IMR-90 (cell line): ENCODE measurements at regions not wholly inside any gene's neighbourhood (a gene's known extent, or its start where the extent isn't known, plus 50 kb on each side); places are given as distances from the start of the nearest gene placed in this dataset.

ENCODE experiments used
- ATAC-seq: fragments of 200-7000 bp; cut with Tn5 transposase; 2 replicates; pipeline ENCODE4 v1.9.1; 2020; ENCODE audit warnings: low read depth, mild to moderate bottlenecking, moderate library complexity
- BruUV-seq: library from RNA; stranded (reverse); fragments of 400-500 nt; replicated peaks from 2 replicates; lab custom pipeline; 2021; lab: Mats Ljungman, UMichigan
- CTCF ChIA-PET: fragments of 300-600 bp; formaldehyde crosslinking; extraction: SDS; loops from one replicate; lab custom pipeline; 2021; ENCODE audit warnings: antibody characterized with exemption; lab: Yijun Ruan, JAX
- POLR2A ChIA-PET: fragments of 300-600 bp; sonication (Branson Sonifier 250); formaldehyde crosslinking; loops from one replicate; lab custom pipeline; 2022; ENCODE audit warnings: antibody characterized with exemption; ENCODE audit not compliant: unreplicated experiment; lab: Charles Lee
- DNase-seq: peaks from one replicate; pipeline ENCODE4 v3.0.0; 2013
- H2AFZ ChIP-seq: replicated peaks from 2 replicates; pipeline ENCODE3; 2013; ENCODE audit warnings: low read length, mild to moderate bottlenecking; ENCODE audit not compliant: poor library complexity
- H2AK5ac ChIP-seq: 2 replicates; pipeline ENCODE4 v1.6.1; 2013; ENCODE audit warnings: low read depth, low read length, inconsistent platforms
- H2AK9ac ChIP-seq: replicated peaks from 2 replicates; pipeline ENCODE3; 2013; ENCODE audit warnings: mild to moderate bottlenecking, low read depth, low read length, moderate library complexity; ENCODE audit not compliant: poor library complexity
- H2BK120ac ChIP-seq: 2 replicates; pipeline ENCODE4 v1.6.1; 2013; ENCODE audit warnings: low read depth, low read length, inconsistent platforms
- H2BK15ac ChIP-seq: 3 replicates; pipeline ENCODE4 v1.6.1; 2013; ENCODE audit warnings: low read depth, low read length, inconsistent platforms
- H2BK20ac ChIP-seq: 2 replicates; pipeline ENCODE4 v1.6.1; 2013; ENCODE audit warnings: low read depth, mild to moderate bottlenecking, inconsistent platforms, low read length, moderate library complexity
- H2BK5ac ChIP-seq: 2 replicates; pipeline ENCODE4 v1.6.1; 2013; ENCODE audit warnings: mild to moderate bottlenecking, low read depth, low read length, inconsistent platforms; ENCODE audit not compliant: poor library complexity, severe bottlenecking
- H3K14ac ChIP-seq: replicated peaks from 2 replicates; pipeline ENCODE4 v1.6.1; 2013; ENCODE audit warnings: low read depth, low read length, inconsistent platforms
- H3K18ac ChIP-seq: 2 replicates; pipeline ENCODE4 v1.6.1; 2013; ENCODE audit warnings: low read depth, low read length, control low read depth
- H3K23ac ChIP-seq: 2 replicates; pipeline ENCODE4 v1.6.1; 2013; ENCODE audit warnings: low read depth, low read length, inconsistent platforms
- H3K27ac ChIP-seq: 2 replicates; pipeline ENCODE4 v1.5.1; 2013; ENCODE audit warnings: mild to moderate bottlenecking, control low read depth, low read length; ENCODE audit not compliant: insufficient read depth
- H3K27me3 ChIP-seq: 2 replicates; pipeline ENCODE4 v1.6.1; 2013; ENCODE audit warnings: low read length; ENCODE audit not compliant: control insufficient read depth, insufficient read depth
- H3K36me3 ChIP-seq: 2 replicates; pipeline ENCODE4 v1.6.1; 2013; ENCODE audit warnings: low read length, mixed read lengths; ENCODE audit not compliant: control insufficient read depth, insufficient read depth
- H3K4ac ChIP-seq: 2 replicates; pipeline ENCODE4 v1.6.1; 2013; ENCODE audit warnings: low read depth, low read length, inconsistent platforms
- H3K4me1 ChIP-seq: 2 replicates; pipeline ENCODE4 v1.6.1; 2013; ENCODE audit warnings: low read length, mixed read lengths; ENCODE audit not compliant: control insufficient read depth, insufficient read depth
- H3K4me2 ChIP-seq: 2 replicates; pipeline ENCODE4 v1.6.1; 2013; ENCODE audit warnings: low read depth, mild to moderate bottlenecking, control low read depth, low read length, moderate library complexity
- H3K4me3 ChIP-seq: 2 replicates; pipeline ENCODE4 v1.5.1; 2013; ENCODE audit warnings: low read depth, mild to moderate bottlenecking, control low read depth, low read length, moderate library complexity; ENCODE audit not compliant: insufficient read depth
- H3K56ac ChIP-seq: 2 replicates; pipeline ENCODE4 v1.6.1; 2013; ENCODE audit warnings: low read length, inconsistent platforms; ENCODE audit not compliant: insufficient read depth; ENCODE audit errors: extremely low read depth
- H3K79me1 ChIP-seq, 2 experiments: 2 replicates each; pipeline ENCODE4 v1.6.1; 2013; ENCODE audit warnings: low read length in 2 of 2, inconsistent platforms in 1 of 2, low read depth in 1 of 2
- H3K9ac ChIP-seq: 2 replicates; pipeline ENCODE4 v1.6.1; 2013; ENCODE audit warnings: low read depth, low read length, control low read depth
- H3K9me1 ChIP-seq: 2 replicates; pipeline ENCODE4 v1.6.1; 2013; ENCODE audit warnings: low read length, inconsistent platforms; ENCODE audit not compliant: insufficient read depth
- H3K9me3 ChIP-seq: 2 replicates; pipeline ENCODE4 v1.6.1; 2013; ENCODE audit warnings: low read length; ENCODE audit not compliant: control insufficient read depth, insufficient read depth
- H4K20me1 ChIP-seq: 2 replicates; pipeline ENCODE4 v1.6.1; 2013; ENCODE audit warnings: low read length, inconsistent platforms; ENCODE audit not compliant: insufficient read depth
- H4K5ac ChIP-seq: 2 replicates; pipeline ENCODE4 v1.6.1; 2013; ENCODE audit warnings: mild to moderate bottlenecking, low read depth, low read length, control low read depth
- H4K8ac ChIP-seq, 2 experiments: 2 replicates each; pipeline ENCODE4 v1.6.1; 2013; ENCODE audit warnings: low read depth in 2 of 2, low read length in 2 of 2, control low read depth in 1 of 2, inconsistent platforms in 1 of 2
- H4K91ac ChIP-seq: 2 replicates; pipeline ENCODE4 v1.6.1; 2013; ENCODE audit warnings: low read depth, low read length, inconsistent platforms; ENCODE audit not compliant: insufficient read depth
- BHLHE40 ChIP-seq: fragments of 150-350 bp; IDR thresholded peaks from 2 replicates; pipeline ENCODE4 v1.6.1; 2016; ENCODE audit warnings: mild to moderate bottlenecking, low read depth, low read length
- CEBPB ChIP-seq: IDR thresholded peaks from 2 replicates; pipeline ENCODE4 v1.6.1; 2012; ENCODE audit warnings: low read depth, low read length, improper control_type of control experiment
- CHD1 ChIP-seq: IDR thresholded peaks from 2 replicates; pipeline ENCODE4 v1.6.1; 2012; ENCODE audit warnings: low read depth, low read length, improper control_type of control experiment
- CTCF ChIP-seq: conservative IDR thresholded peaks from 2 replicates; pipeline ENCODE4 v1.5.1; 2012; ENCODE audit warnings: mild to moderate bottlenecking, low read depth, low read length, improper control_type of control experiment
- ELK1 ChIP-seq: fragments of 150-350 bp; IDR thresholded peaks from 2 replicates; pipeline ENCODE4 v1.6.1; 2016; ENCODE audit warnings: low read depth, mild to moderate bottlenecking, low read length, moderate library complexity, borderline replicate concordance
- FOS ChIP-seq: fragments of 150-350 bp; IDR thresholded peaks from 2 replicates; pipeline ENCODE4 v1.6.1; 2016; ENCODE audit warnings: low read depth, low read length
- MAFK ChIP-seq: IDR thresholded peaks from 2 replicates; pipeline ENCODE4 v1.6.1; 2012; ENCODE audit warnings: low read depth, low read length, improper control_type of control experiment
- MAZ ChIP-seq: IDR thresholded peaks from 2 replicates; pipeline ENCODE4 v1.6.1; 2012; ENCODE audit warnings: low read depth, mild to moderate bottlenecking, low read length, improper control_type of control experiment, moderate library complexity, borderline replicate concordance
- MXI1 ChIP-seq: IDR thresholded peaks from 2 replicates; pipeline ENCODE4 v1.6.1; 2012; ENCODE audit warnings: low read depth, mild to moderate bottlenecking, low read length, moderate library complexity, borderline replicate concordance
- NFE2L2 ChIP-seq: fragments of 150-350 bp; IDR thresholded peaks from 2 replicates; pipeline ENCODE4 v1.6.1; 2016; ENCODE audit warnings: low read depth, mild to moderate bottlenecking, low read length
- POLR2A ChIP-seq: IDR thresholded peaks from 2 replicates; pipeline ENCODE4 v1.6.1; 2012; ENCODE audit warnings: mild to moderate bottlenecking, low read depth, low read length
- RAD21 ChIP-seq: IDR thresholded peaks from 2 replicates; pipeline ENCODE4 v1.6.1; 2012; ENCODE audit warnings: low read length, improper control_type of control experiment
- RCOR1 ChIP-seq: IDR thresholded peaks from 2 replicates; pipeline ENCODE4 v1.6.1; 2012; ENCODE audit warnings: mild to moderate bottlenecking, low read length, improper control_type of control experiment; ENCODE audit not compliant: insufficient replicate concordance
- RFX5 ChIP-seq: IDR thresholded peaks from 2 replicates; pipeline ENCODE4 v1.8.0; 2012; ENCODE audit warnings: low read depth, mild to moderate bottlenecking, low read length, moderate library complexity
- SMC3 ChIP-seq: fragments of 150-350 bp; IDR thresholded peaks from 2 replicates; pipeline ENCODE4 v1.6.1; 2016; ENCODE audit warnings: low read depth, mild to moderate bottlenecking, antibody characterized with exemption, low read length, moderate library complexity
- USF2 ChIP-seq: fragments of 150-350 bp; IDR thresholded peaks from 2 replicates; pipeline ENCODE4 v1.6.1; 2017; ENCODE audit warnings: mild to moderate bottlenecking, antibody characterized with exemption, low read length, low read depth
- WGBS, 2 experiments: methylation state at CpG; one replicate each; pipeline versions ENCODE4 v1.1.5 to v1.1.7; 2013; ENCODE audit warnings: missing lambda C conversion rate in 2 of 2; ENCODE audit not compliant: insufficient read length in 1 of 2; ENCODE audit errors: extremely low coverage in 2 of 2; 5-methylcytosine and 5-hydroxymethylcytosine counted together
- dilution Hi-C: fragments of 300-500 bp; cut with HindIII; formaldehyde crosslinking; loops from one replicate; pipeline ENCODE4 v1.14.3; 2018; ENCODE audit warnings: low sequenced_read_pairs; ENCODE audit not compliant: unreplicated experiment
- in situ Hi-C: fragments of 300-500 bp; cut with MboI; formaldehyde crosslinking; loops from 3 replicates; pipeline ENCODE4 v1.14.3; 2019; ENCODE audit warnings: low sequenced_read_pairs, inconsistent platforms, mixed read lengths
- intact Hi-C: fragments of 100-400 bp; cut with micrococcal nuclease; formaldehyde crosslinking; loops from 2 replicates; pipeline ENCODE4 v1.10.0; 2022

- no peak for DNase-seq
- no CpG with 5 or more reads among the region's 2 CpGs for WGBS, 2 experiments
- intact Hi-C loops: no loop called here
Observed at GRCh38 chr1:47611992-47612391, 174.1 kb downstream of the FOXD2 start.

More at GRCh38 chr1:47611992-47612391, 174.1 kb downstream of the FOXD2 start:
- no peak overlapping the region for H2BK120ac ChIP-seq
- no peaks in the 10 kb centered on the region for H3K27me3 ChIP-seq
- no peak overlapping the region for H3K27ac ChIP-seq
- no peak overlapping the region for H2BK15ac ChIP-seq
- H3K9me3 ChIP-seq: no peaks in the 10 kb centered on the region
- H2BK5ac ChIP-seq: no peak overlapping the region
- H3K4me1 ChIP-seq: no peaks in the 10 kb centered on the region
- no peak overlapping the region for H2AK5ac ChIP-seq
- H3K4ac ChIP-seq: no peak overlapping the region
- no peak for TF ChIP-seq CEBPB
- TF ChIP-seq RFX5: no peak
- TF ChIP-seq SMC3: no peak
- TF ChIP-seq MAFK: no peak
- no peak for TF ChIP-seq USF2
- TF ChIP-seq BHLHE40: no peak
- no peak for TF ChIP-seq RAD21
- TF ChIP-seq POLR2A: no peak
- no peak for TF ChIP-seq CHD1
- TF ChIP-seq CTCF: no peak
- no peak for TF ChIP-seq ELK1
- TF ChIP-seq FOS: no peak
- no peak for TF ChIP-seq MXI1
- TF ChIP-seq MAZ: no peak
- no peak for TF ChIP-seq RCOR1
- TF ChIP-seq NFE2L2: no peak
- no peak overlapping the region for H4K91ac ChIP-seq
- no peak overlapping the region for H3K18ac ChIP-seq
- H4K20me1 ChIP-seq: no peaks in the 10 kb centered on the region
- no peak overlapping the region for H4K8ac ChIP-seq
- ATAC-seq: no peak
- no peak overlapping the region for H3K23ac ChIP-seq
- no peaks in the 10 kb centered on the region for H3K79me1 ChIP-seq
- H2BK20ac ChIP-seq: no peak overlapping the region
- H3K14ac ChIP-seq: no peak overlapping the region
- H4K5ac ChIP-seq: no peak overlapping the region
- CTCF ChIA-PET: no interaction called here
- dilution Hi-C loops (no loop called here), in situ Hi-C loops (no loop called here)
- no TSS peak for BruUV-seq
- H3K4me2 ChIP-seq: no peak overlapping the region
- H2AK9ac ChIP-seq: no peak overlapping the region
- H3K36me3 ChIP-seq: no peaks in the 10 kb centered on the region
- no peak overlapping the region for H3K9ac ChIP-seq
- H3K9me1 ChIP-seq: no peaks in the 10 kb centered on the region
- H2AFZ ChIP-seq: no peak overlapping the region
- no peak overlapping the region for H3K56ac ChIP-seq
- no peak overlapping the region for H3K4me3 ChIP-seq
- POLR2A ChIA-PET: no interaction called here
